GM23248 (cell line): ENCODE measurements at regions not wholly inside any gene's neighbourhood (a gene's known extent, or its start where the extent isn't known, plus 50 kb on each side); places are given as distances from the start of the nearest gene placed in this dataset.
"Not testable (repeated sequence)": the region's sequence is repeated elsewhere in the genome, so short reads cannot be mapped to it uniquely, and the experiment has no call there.

Source experiments
- DNase-seq: peaks from one replicate; pipeline ENCODE4 v3.0.0-alpha.2; 2015
- H2AFZ ChIP-seq: fragments of 200-600 bp; sonication (generic); 2 replicates; pipeline ENCODE4 v1.6.1; 2016; ENCODE audit warnings: antibody characterized with exemption
- H3F3A ChIP-seq: fragments of 200-600 bp; sonication (generic); 2 replicates; pipeline ENCODE4 v1.6.1; 2016; ENCODE audit warnings: mild to moderate bottlenecking, antibody characterized with exemption, mixed run types; ENCODE audit not compliant: insufficient read depth
- H3K27ac ChIP-seq: fragments of 200-600 bp; sonication (generic); 2 replicates; pipeline ENCODE4 v1.5.1; 2016; ENCODE audit warnings: mild to moderate bottlenecking
- H3K27me3 ChIP-seq: fragments of 200-600 bp; sonication (generic); replicated peaks from 2 replicates; pipeline ENCODE4 v1.6.1; 2016; ENCODE audit warnings: mild to moderate bottlenecking; ENCODE audit not compliant: insufficient read depth
- H3K36me3 ChIP-seq: fragments of 200-600 bp; sonication (generic); 2 replicates; pipeline ENCODE4 v1.6.1; 2016; ENCODE audit warnings: low read depth, mild to moderate bottlenecking
- H3K4me1 ChIP-seq: fragments of 200-600 bp; sonication (generic); 2 replicates; pipeline ENCODE4 v1.6.1; 2016; ENCODE audit warnings: mild to moderate bottlenecking; ENCODE audit not compliant: insufficient read depth
- H3K4me2 ChIP-seq: fragments of 200-600 bp; sonication (generic); one replicate; pipeline ENCODE4 v1.6.1; 2016; ENCODE audit warnings: mild to moderate bottlenecking; ENCODE audit not compliant: unreplicated experiment
- H3K4me3 ChIP-seq: fragments of 200-600 bp; sonication (generic); 2 replicates; pipeline ENCODE4 v1.5.1; 2016; ENCODE audit warnings: mild to moderate bottlenecking
- H3K79me2 ChIP-seq: fragments of 200-600 bp; sonication (generic); 2 replicates; pipeline ENCODE4 v1.6.1; 2016; ENCODE audit warnings: mild to moderate bottlenecking; ENCODE audit not compliant: insufficient read depth
- H3K9ac ChIP-seq: fragments of 200-600 bp; sonication (generic); 2 replicates; pipeline ENCODE4 v1.6.1; 2016; ENCODE audit warnings: mild to moderate bottlenecking
- H3K9me2 ChIP-seq: fragments of 200-600 bp; sonication (generic); 2 replicates; pipeline ENCODE4 v1.6.1; 2016; ENCODE audit warnings: mixed run types, mild to moderate bottlenecking, moderate library complexity; ENCODE audit not compliant: insufficient read depth
- H3K9me3 ChIP-seq: fragments of 200-600 bp; sonication (generic); one replicate; pipeline ENCODE4 v1.6.1; 2017; ENCODE audit warnings: low read depth
- H4K20me1 ChIP-seq: fragments of 200-600 bp; sonication (generic); 2 replicates; pipeline ENCODE4 v1.6.0; 2016; ENCODE audit not compliant: insufficient read depth
- EZH2 ChIP-seq: fragments of 200-600 bp; sonication (generic); IDR thresholded peaks from 2 replicates; pipeline ENCODE4 v1.6.1; 2018; ENCODE audit warnings: antibody characterized with exemption, mild to moderate bottlenecking; ENCODE audit not compliant: insufficient read depth, poor library complexity, severe bottlenecking
- EZH2phosphoT487 ChIP-seq: fragments of 200-600 bp; sonication (generic); IDR thresholded peaks from 2 replicates; pipeline ENCODE4 v1.6.1; 2018; ENCODE audit warnings: antibody characterized with exemption, moderate library complexity, mild to moderate bottlenecking, low read depth; ENCODE audit not compliant: insufficient read depth
- WGBS, 2 experiments: methylation state at CpG; one replicate each; pipeline ENCODE4 v1.1.6; 2015 to 2017; ENCODE audit warnings: low lambda C conversion rate in 2 of 2, low coverage in 1 of 2; ENCODE audit errors: missing lambda C conversion rate in 2 of 2; 5-methylcytosine and 5-hydroxymethylcytosine counted together
- in situ Hi-C: fragments of 300-500 bp; cut with MboI; formaldehyde crosslinking; loops from 2 replicates; pipeline ENCODE4 v1.15.0; 2020

DNA sequence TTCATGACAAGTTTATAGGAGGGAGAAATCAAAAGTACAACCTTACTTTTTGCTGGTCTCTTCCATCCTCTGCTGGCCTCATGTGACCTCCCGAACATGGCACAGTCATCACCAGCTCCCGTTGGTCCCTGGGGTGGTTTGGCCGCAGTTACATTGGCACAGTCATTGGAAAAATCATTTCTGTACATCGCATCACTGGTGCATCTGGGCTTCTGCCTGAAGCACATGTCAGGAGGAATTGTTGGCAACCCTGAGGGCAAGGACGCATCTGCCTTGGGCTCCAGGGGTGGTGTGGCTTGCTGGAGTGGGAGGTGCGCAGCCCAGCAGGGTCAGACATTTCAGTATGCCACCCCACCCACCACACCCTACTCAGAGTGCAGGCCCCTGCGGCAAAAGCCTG, 162.9 kb upstream of the SLC24A3 start:
- no peaks in the 10 kb centered on the region for H3K27me3 ChIP-seq
- no peak overlapping the region for H3K27ac ChIP-seq
- H3K9me2 ChIP-seq = no peaks in the 10 kb centered on the region
- peak; percentile 6 for DNase-seq
- H3K4me2 ChIP-seq = no peak overlapping the region
- H3K4me3 ChIP-seq = no peak overlapping the region
- no peaks in the 10 kb centered on the region for H3K79me2 ChIP-seq
- no peaks in the 10 kb centered on the region for H4K20me1 ChIP-seq
- in situ Hi-C loops = no loop called here
- TF ChIP-seq EZH2 = no peak
- H3K36me3 ChIP-seq = no peaks in the 10 kb centered on the region
- 2% methylated on average over 7 of the region's 7 CpGs for WGBS, 2 experiments
- H3K4me1 ChIP-seq = no peaks in the 10 kb centered on the region
- no peaks in the 10 kb centered on the region for H3K9me3 ChIP-seq
- H2AFZ ChIP-seq = no peak overlapping the region
- H3F3A ChIP-seq = no peaks in the 10 kb centered on the region
- H3K9ac ChIP-seq = no peak overlapping the region

GRCh38 chr20:19056909-19057308, 155.5 kb upstream of the SLC24A3 start:
- Histone ChIP-seq H3K27me3 (no peaks in the 10 kb centered on the region), H4K20me1 (no peaks in the 10 kb centered on the region), H3K9me3 (no peaks in the 10 kb centered on the region), H3K4me3 (no peak overlapping the region), H3K9me2 (no peaks in the 10 kb centered on the region), H3K4me2 (no peak overlapping the region), H3K27ac (no peak overlapping the region), H3K79me2 (no peaks in the 10 kb centered on the region), H3F3A (no peaks in the 10 kb centered on the region), H3K9ac (no peak overlapping the region), H3K36me3 (no peaks in the 10 kb centered on the region), H3K4me1 (no peaks in the 10 kb centered on the region), H2AFZ (no peak overlapping the region)
- TF ChIP-seq EZH2phosphoT487 (no peak), EZH2 (no peak)
- 55 to 58% methylated on average over 3 of the region's 3 CpGs for WGBS, 2 experiments
- in situ Hi-C loops = no loop called here
- no peak for DNase-seq

DNA sequence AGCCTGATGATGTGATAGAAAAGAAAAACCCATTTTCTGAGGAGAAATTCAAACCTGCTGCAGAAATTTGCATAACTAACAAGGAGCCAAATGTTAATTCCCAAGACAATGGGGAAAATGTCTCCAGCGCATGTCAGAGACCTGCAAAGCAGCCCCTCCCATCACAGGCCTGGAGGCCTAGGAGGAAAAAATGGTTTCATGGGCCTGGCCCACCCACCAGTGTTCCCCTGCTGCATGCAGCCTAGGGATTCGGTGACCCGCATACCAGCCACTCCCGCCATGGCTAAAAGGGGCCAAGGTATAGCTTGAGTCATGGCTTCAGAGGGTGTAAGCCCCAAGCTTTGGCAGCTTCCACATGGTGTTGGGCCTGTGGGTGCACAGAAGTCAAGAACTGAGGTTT, 147.7 kb upstream of the SLC24A3 start:
- 51 to 63% methylated on average over 4 of the region's 4 CpGs for WGBS, 2 experiments
- H3K4me3 ChIP-seq, in situ Hi-C loops, H3K36me3 ChIP-seq, H3K4me2 ChIP-seq, H3K27ac ChIP-seq, H2AFZ ChIP-seq, H3K9me2 ChIP-seq, H3K4me1 ChIP-seq, H3K27me3 ChIP-seq, DNase-seq, H3K9me3 ChIP-seq, H3K9ac ChIP-seq, H3K79me2 ChIP-seq, H3F3A ChIP-seq, H4K20me1 ChIP-seq: not testable (repeated sequence)

GRCh38 chr20:19067986-19068385, 144.5 kb upstream of the SLC24A3 start:
- Histone ChIP-seq H3K27ac (no peak overlapping the region), H3K9me2 (no peaks in the 10 kb centered on the region), H3K27me3 (no peaks in the 10 kb centered on the region), H3F3A (no peaks in the 10 kb centered on the region), H3K4me3 (no peak overlapping the region), H3K9ac (no peak overlapping the region), H3K36me3 (no peaks in the 10 kb centered on the region), H3K79me2 (no peaks in the 10 kb centered on the region), H4K20me1 (no peaks in the 10 kb centered on the region), H2AFZ (no peak overlapping the region), H3K4me1 (no peaks in the 10 kb centered on the region), H3K9me3 (no peaks in the 10 kb centered on the region), H3K4me2 (no peak overlapping the region)
- TF ChIP-seq EZH2 (no peak), EZH2phosphoT487 (no peak)
- no peak for DNase-seq
- in situ Hi-C loops = no loop called here
- 6 to 32% methylated on average over 1 of the region's 1 CpG for WGBS, 2 experiments

GRCh38 chr20:19070026-19070425, 142.4 kb upstream of the SLC24A3 start:
- Histone ChIP-seq H3K9me2 (no peaks in the 10 kb centered on the region), H3K4me2 (no peak overlapping the region), H3K79me2 (no peaks in the 10 kb centered on the region), H3K9ac (no peak overlapping the region), H3F3A (no peaks in the 10 kb centered on the region), H3K4me1 (no peaks in the 10 kb centered on the region), H3K27ac (no peak overlapping the region), H3K9me3 (no peaks in the 10 kb centered on the region), H3K27me3 (no peaks in the 10 kb centered on the region), H4K20me1 (no peaks in the 10 kb centered on the region), H3K36me3 (no peaks in the 10 kb centered on the region), H2AFZ (no peak overlapping the region), H3K4me3 (no peak overlapping the region)
- no peak for DNase-seq
- no peak for TF ChIP-seq EZH2phosphoT487
- TF ChIP-seq EZH2 = no peak
- in situ Hi-C loops = no loop called here
- 1 to 3% methylated on average over 6 of the region's 6 CpGs for WGBS, 2 experiments
